Cardiac fibroblast (primary cell): ENCODE measurements at regions not wholly inside any gene's neighbourhood (a gene's known extent, or its start where the extent isn't known, plus 50 kb on each side); places are given as distances from the start of the nearest gene placed in this dataset.

Experiments used
- DNase-seq, 2 donors: peaks; one replicate each; pipeline versions ENCODE4 v3.0.0 to v3.0.0-alpha.2; 2010; ENCODE audit warnings: low read depth in 2 of 2
- H3K4me3 ChIP-seq, 2 donors: replicated peaks in 1 of 2; 1 replicate in 1 of 2; 2 replicates in 1 of 2; pipeline ENCODE4 v1.5.1; 2011; ENCODE audit warnings: low read depth in 2 of 2, low read length in 2 of 2, mild to moderate bottlenecking in 2 of 2, moderate library complexity in 1 of 2
- CTCF ChIP-seq: IDR thresholded peaks from one replicate; pipeline ENCODE4 v1.5.1; 2011; ENCODE audit warnings: low read depth, mild to moderate bottlenecking, low read length, inconsistent platforms

GRCh38 chr17:36715951-36716350, 114.6 kb downstream of the MRM1 start:
- no peak for DNase-seq
- no peak for TF ChIP-seq CTCF
- H3K4me3 ChIP-seq = no peak overlapping the region

- no peak for DNase-seq
- H3K4me3 ChIP-seq = no peak overlapping the region
- no peak for TF ChIP-seq CTCF
These were observed 115.7 kb downstream of the MRM1 start for GRCh38 chr17:36717088-36717487.

- DNase-seq = no peak
- no peak for TF ChIP-seq CTCF
- H3K4me3 ChIP-seq = no peak overlapping the region
These were observed 118.7 kb downstream of the MRM1 start for GRCh38 chr17:36720131-36720530.

GRCh38 chr17:36721560-36722120, 120.3 kb downstream of the MRM1 start:
- peak in 1 of 2 donors; percentile 5 for DNase-seq
- H3K4me3 ChIP-seq = peak overlapping the region; percentile 21 to 34
- TF ChIP-seq CTCF = no peak

GRCh38 chr17:36722121-36722902, 120.9 kb downstream of the MRM1 start:
- peak in 1 of 2 donors; percentile 33 for DNase-seq
- H3K4me3 ChIP-seq = peak overlapping the region; percentile 34 to 38
- no peak for TF ChIP-seq CTCF

- no peak for DNase-seq
- H3K4me3 ChIP-seq = no peak overlapping the region
These were observed 121.5 kb downstream of the MRM1 start for GRCh38 chr17:36722903-36723263.

More at GRCh38 chr17:36722903-36723263, 121.5 kb downstream of the MRM1 start:
- TF ChIP-seq CTCF = no peak
